OCI-LY7 (cell line): ENCODE measurements at regions not wholly inside any gene's neighbourhood (a gene's known extent, or its start where the extent isn't known, plus 50 kb on each side); places are given as distances from the start of the nearest gene placed in this dataset.
"Not testable (repeated sequence)": the region's sequence is repeated elsewhere in the genome, so short reads cannot be mapped to it uniquely, and the experiment has no call there.

Experiments
- BruUV-seq: library from RNA; stranded (reverse); fragments of 400-500 nt; replicated peaks from 2 replicates; lab custom pipeline; 2021; lab: Mats Ljungman, UMichigan
- CTCF ChIA-PET: fragments of 300-600 bp; sonication (Branson Sonifier 250); formaldehyde crosslinking; loops from one replicate; lab custom pipeline; 2022; ENCODE audit warnings: antibody characterized with exemption; ENCODE audit not compliant: unreplicated experiment; lab: Charles Lee
- POLR2A ChIA-PET: fragments of 300-600 bp; sonication (Branson Sonifier 250); formaldehyde crosslinking; loops from one replicate; lab custom pipeline; 2022; ENCODE audit warnings: antibody characterized with exemption; lab: Charles Lee
- DNase-seq: peaks from one replicate; pipeline ENCODE4 v3.0.0-alpha.2; 2015; ENCODE audit warnings: low spot score
- H2AFZ ChIP-seq: fragments of 200-600 bp; sonication (generic), shearing (Covaris generic); 2 replicates; pipeline ENCODE4 v1.6.1; 2014; ENCODE audit warnings: mild to moderate bottlenecking, antibody characterized with exemption, low read length, moderate library complexity
- H3K27ac ChIP-seq: fragments of 200-600 bp; sonication (generic); 2 replicates; pipeline ENCODE4 v1.5.1; 2014; ENCODE audit warnings: mixed run types, low read depth, mild to moderate bottlenecking, moderate library complexity, low read length, inconsistent platforms; ENCODE audit not compliant: poor library complexity, severe bottlenecking
- H3K36me3 ChIP-seq: fragments of 200-600 bp; sonication (generic); 2 replicates; pipeline ENCODE4 v1.6.1; 2014; ENCODE audit warnings: mild to moderate bottlenecking, antibody characterized with exemption, low read length, moderate library complexity, mixed read lengths; ENCODE audit not compliant: insufficient read depth
- H3K4me1 ChIP-seq: fragments of 200-600 bp; sonication (generic); 2 replicates; pipeline ENCODE4 v1.5.1; 2014; ENCODE audit warnings: mild to moderate bottlenecking, low read length; ENCODE audit not compliant: insufficient read depth, poor library complexity, severe bottlenecking
- H3K4me2 ChIP-seq: fragments of 200-600 bp; sonication (generic); 2 replicates; pipeline ENCODE4 v1.6.1; 2014; ENCODE audit warnings: mild to moderate bottlenecking, low read length
- H3K4me3 ChIP-seq: fragments of 200-600 bp; sonication (generic); 2 replicates; pipeline ENCODE4 v1.5.1; 2014; ENCODE audit warnings: mild to moderate bottlenecking, low read depth, low read length; ENCODE audit not compliant: poor library complexity, severe bottlenecking
- H3K79me2 ChIP-seq: fragments of 200-600 bp; sonication (generic); 2 replicates; pipeline ENCODE4 v1.6.1; 2016; ENCODE audit warnings: low read depth, mild to moderate bottlenecking, low read length, moderate library complexity, mixed read lengths; ENCODE audit not compliant: insufficient read depth
- H3K9me2 ChIP-seq: fragments of 200-600 bp; sonication (generic); 2 replicates; pipeline ENCODE4 v1.6.1; 2016; ENCODE audit warnings: mild to moderate bottlenecking, low read length, mixed read lengths; ENCODE audit not compliant: insufficient read depth
- H3K9me3 ChIP-seq: fragments of 200-600 bp; sonication (generic); 2 replicates; pipeline ENCODE4 v1.6.1; 2014; ENCODE audit warnings: mild to moderate bottlenecking, mixed run types, low read length, mixed read lengths
- H4K20me1 ChIP-seq: fragments of 200-600 bp; sonication (generic); 2 replicates; pipeline ENCODE4 v1.6.1; 2014; ENCODE audit warnings: mild to moderate bottlenecking, antibody characterized with exemption, low read length, moderate library complexity, mixed read lengths; ENCODE audit not compliant: insufficient read depth
- CTCF ChIP-seq: fragments of 200-600 bp; sonication (generic); conservative IDR thresholded peaks from 2 replicates; pipeline ENCODE4 v1.5.1; 2014; ENCODE audit warnings: mild to moderate bottlenecking, antibody characterized with exemption, low read length, moderate library complexity, mixed read lengths
- intact Hi-C: fragments of 100-400 bp; cut with micrococcal nuclease; formaldehyde crosslinking; loops from one replicate; pipeline ENCODE4 v1.10.0; 2022; ENCODE audit not compliant: unreplicated experiment

- peak; percentile 27; the same call in 1 of the 2 replicates for TF ChIP-seq CTCF
- H3K4me2 ChIP-seq, POLR2A ChIA-PET, CTCF ChIA-PET, H3K36me3 ChIP-seq, H3K4me1 ChIP-seq, intact Hi-C loops, H3K4me3 ChIP-seq, H2AFZ ChIP-seq, BruUV-seq, H3K79me2 ChIP-seq, H3K9me2 ChIP-seq, H3K9me3 ChIP-seq, H3K27ac ChIP-seq, H4K20me1 ChIP-seq: not testable (repeated sequence)
- peak; percentile 38 for DNase-seq
Observed at GRCh38 chr14:106753751-106754150, 1227.4 kb downstream of the TMEM121 start.

- H3K36me3 ChIP-seq, H4K20me1 ChIP-seq, H3K27ac ChIP-seq, H3K9me3 ChIP-seq, DNase-seq, H3K9me2 ChIP-seq, CTCF ChIA-PET, H3K4me3 ChIP-seq, H2AFZ ChIP-seq, H3K4me1 ChIP-seq, POLR2A ChIA-PET, intact Hi-C loops, BruUV-seq, H3K4me2 ChIP-seq, H3K79me2 ChIP-seq: not testable (repeated sequence)
Observed at GRCh38 chr14:106757444-106757843, 1231.1 kb downstream of the TMEM121 start.

GRCh38 chr14:106761886-106762816 is 1235.8 kb downstream of the TMEM121 start:
- H2AFZ ChIP-seq, H3K36me3 ChIP-seq, H3K79me2 ChIP-seq, POLR2A ChIA-PET, H3K9me2 ChIP-seq, H4K20me1 ChIP-seq, CTCF ChIA-PET, intact Hi-C loops, H3K9me3 ChIP-seq: not testable (repeated sequence)
- DNase-seq, result peak; percentile 51
- H3K27ac ChIP-seq, result peak overlapping the region; percentile 70
- TSS peak; percentile 100 for BruUV-seq
- peak overlapping the region; percentile 48; the same call in 1 of the 2 replicates for H3K4me2 ChIP-seq
- H3K4me3 ChIP-seq, result peak overlapping the region; percentile 65
- H3K4me1 ChIP-seq, result peaks cover 38% of the 10 kb centered on the region

- CTCF ChIA-PET, H3K36me3 ChIP-seq, H3K79me2 ChIP-seq, H3K4me3 ChIP-seq, intact Hi-C loops, H2AFZ ChIP-seq, BruUV-seq, POLR2A ChIA-PET, H4K20me1 ChIP-seq, H3K9me2 ChIP-seq, H3K27ac ChIP-seq, H3K4me2 ChIP-seq, H3K9me3 ChIP-seq: not testable (repeated sequence)
- peaks cover 55% of the 10 kb centered on the region for H3K4me1 ChIP-seq
- DNase-seq, result peak; percentile 36
- peak; percentile 76 for TF ChIP-seq CTCF
Observed at GRCh38 chr14:106764968-106765369, 1238.6 kb downstream of the TMEM121 start.
